Peyer's patch (tissue), 4 donors: ENCODE measurements at regions not wholly inside any gene's neighbourhood (a gene's known extent, or its start where the extent isn't known, plus 50 kb on each side); places are given as distances from the start of the nearest gene placed in this dataset.

Experiments
- POLR2A ChIP-seq, 2 donors: fragments of 450-650 bp; IDR thresholded peaks; one replicate each; pipeline ENCODE4 v1.5.1; 2017; ENCODE audit warnings: antibody characterized with exemption in 2 of 2, mild to moderate bottlenecking in 2 of 2, moderate library complexity in 2 of 2
- TF ChIP-seq, protein P1 (sequence below), 6 experiments: fragments of 450-650 bp in 4 of 6; fragments of 200-600 bp in 2 of 6; sonication (generic) in 1 of 6; IDR thresholded peaks; one replicate each; pipeline ENCODE4 v1.5.1; 2017 to 2019; ENCODE audit warnings: antibody characterized with exemption in 6 of 6, mild to moderate bottlenecking in 3 of 6, moderate library complexity in 1 of 6

DNA sequence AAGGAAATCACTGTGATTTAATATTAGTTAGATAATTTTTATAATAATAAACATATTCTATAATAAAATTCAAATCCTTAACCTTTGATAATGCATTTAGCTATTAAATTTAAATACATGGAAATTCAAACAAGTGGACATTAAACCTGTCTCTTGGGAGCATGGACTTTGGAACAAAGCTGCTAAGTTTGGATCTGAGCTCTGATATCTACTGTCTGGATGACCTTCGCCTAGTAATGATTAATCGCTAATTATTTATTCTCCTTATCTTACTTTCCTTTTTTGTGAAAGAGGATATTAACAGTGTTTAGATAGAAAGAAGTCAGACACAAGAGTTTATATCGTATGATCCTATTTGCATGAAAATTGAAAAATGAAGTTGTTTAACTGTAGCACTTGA lies 980.9 kb downstream of the FSTL5 start:
- no peak for TF ChIP-seq POLR2A (IDR thresholded peaks at IDR 0.05)
- TF ChIP-seq, protein P1, sequence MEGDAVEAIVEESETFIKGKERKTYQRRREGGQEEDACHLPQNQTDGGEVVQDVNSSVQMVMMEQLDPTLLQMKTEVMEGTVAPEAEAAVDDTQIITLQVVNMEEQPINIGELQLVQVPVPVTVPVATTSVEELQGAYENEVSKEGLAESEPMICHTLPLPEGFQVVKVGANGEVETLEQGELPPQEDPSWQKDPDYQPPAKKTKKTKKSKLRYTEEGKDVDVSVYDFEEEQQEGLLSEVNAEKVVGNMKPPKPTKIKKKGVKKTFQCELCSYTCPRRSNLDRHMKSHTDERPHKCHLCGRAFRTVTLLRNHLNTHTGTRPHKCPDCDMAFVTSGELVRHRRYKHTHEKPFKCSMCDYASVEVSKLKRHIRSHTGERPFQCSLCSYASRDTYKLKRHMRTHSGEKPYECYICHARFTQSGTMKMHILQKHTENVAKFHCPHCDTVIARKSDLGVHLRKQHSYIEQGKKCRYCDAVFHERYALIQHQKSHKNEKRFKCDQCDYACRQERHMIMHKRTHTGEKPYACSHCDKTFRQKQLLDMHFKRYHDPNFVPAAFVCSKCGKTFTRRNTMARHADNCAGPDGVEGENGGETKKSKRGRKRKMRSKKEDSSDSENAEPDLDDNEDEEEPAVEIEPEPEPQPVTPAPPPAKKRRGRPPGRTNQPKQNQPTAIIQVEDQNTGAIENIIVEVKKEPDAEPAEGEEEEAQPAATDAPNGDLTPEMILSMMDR (IDR thresholded peaks at IDR 0.05), result no peak
